Pancreas (tissue), 10 donors: ENCODE measurements at regions not wholly inside any gene's neighbourhood (a gene's known extent, or its start where the extent isn't known, plus 50 kb on each side); places are given as distances from the start of the nearest gene placed in this dataset.
A peak's percentile ranks its signal among the peaks of the same experiment; 100 is the strongest.

ENCODE experiments used
- ATAC-seq, 4 donors: fragments of 200-7000 bp; cut with Tn5 transposase; one replicate each; pipeline versions ENCODE4 v1.8.0 to v1.9.1; 2020; ENCODE audit warnings: mild to moderate bottlenecking in 4 of 4, moderate library complexity in 4 of 4
- DNase-seq, 6 donors: peaks; one replicate each; pipeline ENCODE4 v3.0.0-alpha.2; 2020
- FAIRE-seq: peaks from 2 replicates; lab custom pipeline; 2012; peaks lifted over from hg19 to GRCh38; lab: Jason Lieb, UNC
- H3K27ac ChIP-seq, 4 donors: fragments of 200-600 bp; sonication (generic); 1 replicate in 3 of 4; 2 replicates in 1 of 4; pipeline versions ENCODE4 v1.5.0 to v1.8.0; 2020
- H3K27me3 ChIP-seq, 4 donors: fragments of 200-600 bp; one replicate each; pipeline ENCODE4 v1.8.0; 2021
- H3K36me3 ChIP-seq, 3 donors: fragments of 200-600 bp; sonication (generic) in 1 of 3; one replicate each; pipeline versions ENCODE4 v1.5.0 to v1.8.0; 2020 to 2021
- H3K4me1 ChIP-seq, 3 donors: fragments of 200-600 bp; one replicate each; pipeline ENCODE4 v1.8.0; 2021
- H3K4me3 ChIP-seq, 4 donors: fragments of 200-600 bp; sonication (generic) in 2 of 4; one replicate each; pipeline versions ENCODE4 v1.5.0 to v1.8.0; 2020 to 2021
- H3K9me3 ChIP-seq, 4 donors: fragments of 200-600 bp; one replicate each; pipeline ENCODE4 v1.8.0; 2021
- CTCF ChIP-seq, 4 donors: fragments of 200-600 bp; sonication (generic) in 3 of 4; IDR thresholded peaks; one replicate each; pipeline versions ENCODE4 v1.5.0 to v1.8.0; 2021; ENCODE audit warnings: antibody characterized with exemption in 4 of 4
- WGBS, 2 donors: extraction: QIAGEN DNeasy Blood & Tissue Kit; methylation state at CpG; one replicate each; pipeline ENCODE4 v1.1.7; 2013; 5-methylcytosine and 5-hydroxymethylcytosine counted together
- intact Hi-C, 3 donors: fragments of 100-400 bp; cut with DNase I; formaldehyde crosslinking; loops; one replicate each; pipeline versions ENCODE4 v1.11.1 to v1.14.2; 2022
- donor health status: healthy with polysubstance abuse.
- donor health status: DM: no; HTN: no; CAD: no; lungs with moderate emphysema.
- donor health status: DM: no; HTN: no; CAD: no.
- donor health status: control.
- donor health status: control.
- donor health status: Bipolar disorder and iron deficiency.
- donor health status: DM: yes; HTN: yes; CAD: no.
- donor health status: DM: no; HTN: no; CAD: no.
- donor health status: DM: no; HTN: no; CAD: no.
- donor health status: DM: yes; HTN: yes; CAD: no.

- intact Hi-C loops = no loop called here
Measured at GRCh38 chr6:71412559-71413140, 124.0 kb downstream of the OGFRL1 start.

GRCh38 chr6:71414486-71414885 is 125.9 kb downstream of the OGFRL1 start:
- Histone ChIP-seq H3K9me3 (no peaks in the 10 kb centered on the region), H3K4me3 (peak overlapping the region in 1 of 4 donors; percentile 2), H3K27ac (no peak overlapping the region), H3K36me3 (peaks cover 0 to 12% (median 0%) of the 10 kb centered on the region in 3 donors), H3K4me1 (peaks cover 0 to 16% (median 8%) of the 10 kb centered on the region in 3 donors), H3K27me3 (no peaks in the 10 kb centered on the region)
- WGBS, 2 donors = 34 to 43% methylated on average over 3 of the region's 3 CpGs
- ATAC-seq = no peak
- DNase-seq = no peak
- no peak for TF ChIP-seq CTCF (IDR thresholded peaks at IDR 0.05)
- FAIRE-seq = no peak
- intact Hi-C loops = no loop called here

More at GRCh38 chr6:71412559-71413140, 124.0 kb downstream of the OGFRL1 start:
- Histone ChIP-seq H3K27ac (peak overlapping the region in 2 of 4 donors; percentile 20 to 55), H3K36me3 (peaks cover 0 to 12% (median 0%) of the 10 kb centered on the region in 3 donors), H3K4me1 (peaks cover 0 to 25% (median 3%) of the 10 kb centered on the region in 3 donors), H3K4me3 (no peak overlapping the region), H3K27me3 (no peaks in the 10 kb centered on the region), H3K9me3 (no peaks in the 10 kb centered on the region)
- DNase-seq (no peak), FAIRE-seq (peak; percentile 32), ATAC-seq (peak in 2 of 4 donors; percentile 21 to 24)
- 60 to 62% methylated on average over 4 of the region's 4 CpGs for WGBS, 2 donors
- TF ChIP-seq CTCF (IDR thresholded peaks at IDR 0.05) = no peak

- intact Hi-C loops = no loop called here
- no peaks in the 10 kb centered on the region for H3K27me3 ChIP-seq
- no peak for TF ChIP-seq CTCF (IDR thresholded peaks at IDR 0.05)
- ATAC-seq (peak; percentile 0 to 4 (median 2)), DNase-seq (peak; percentile 12 to 64 (median 26)), FAIRE-seq (no peak)
- H3K4me1 ChIP-seq = peaks cover 0 to 5% (median 0%) of the 10 kb centered on the region in 3 donors
- no peaks in the 10 kb centered on the region for H3K9me3 ChIP-seq
- H3K36me3 ChIP-seq = peaks cover 0 to 12% (median 0%) of the 10 kb centered on the region in 3 donors
- peak overlapping the region; percentile 87 to 92 (median 88) for H3K27ac ChIP-seq
- H3K4me3 ChIP-seq = peak overlapping the region; percentile 75 to 97 (median 84)
- WGBS, 2 donors = 7% methylated on average over 35 to 36 of the region's 36 CpGs
Measured at GRCh38 chr6:71419217-71420094, 130.8 kb downstream of the OGFRL1 start.

- FAIRE-seq (no peak), DNase-seq (peak; percentile 49 to 81 (median 60)), ATAC-seq (peak; percentile 57 to 71 (median 69))
- H3K4me1 ChIP-seq = peaks cover 0 to 5% (median 0%) of the 10 kb centered on the region in 3 donors
- H3K36me3 ChIP-seq = peaks cover 0 to 12% (median 0%) of the 10 kb centered on the region in 3 donors
- no peaks in the 10 kb centered on the region for H3K9me3 ChIP-seq
- intact Hi-C loops = no loop called here
- 1% methylated on average over 40 to 91 of the region's 91 CpGs for WGBS, 2 donors
- H3K4me3 ChIP-seq = peak overlapping the region; percentile 75 to 97 (median 84)
- no peaks in the 10 kb centered on the region for H3K27me3 ChIP-seq
- peak overlapping the region; percentile 87 to 92 (median 88) for H3K27ac ChIP-seq
- TF ChIP-seq CTCF (IDR thresholded peaks at IDR 0.05) = peak in 2 of 4 donors; percentile 17 to 27
Measured at GRCh38 chr6:71420095-71420692, 131.6 kb downstream of the OGFRL1 start.
